OCI-LY3 (cell line): ENCODE measurements at regions not wholly inside any gene's neighbourhood (a gene's known extent, or its start where the extent isn't known, plus 50 kb on each side); places are given as distances from the start of the nearest gene placed in this dataset.

ENCODE experiments used
- CTCF ChIP-seq: fragments of 200-600, 300-600 bp; sonication (generic); IDR thresholded peaks from 2 replicates; pipeline ENCODE4 v1.5.1; 2014; ENCODE audit warnings: antibody characterized with exemption, low read length, low read depth
- EZH2phosphoT487 ChIP-seq: fragments of 200-600 bp; shearing (Covaris generic); IDR thresholded peaks from 2 replicates; pipeline ENCODE4 v1.6.1; 2018; ENCODE audit warnings: antibody characterized with exemption, mixed run types, low read depth

- TF ChIP-seq EZH2phosphoT487 (no peak), CTCF (no peak)
Measured at GRCh38 chr1:59034925-59035324, 251.1 kb upstream of the JUN start.
